OCI-LY1 (cell line): ENCODE measurements at regions not wholly inside any gene's neighbourhood (a gene's known extent, or its start where the extent isn't known, plus 50 kb on each side); places are given as distances from the start of the nearest gene placed in this dataset.

ENCODE experiments used
- H2AFZ ChIP-seq: fragments of 200-600 bp; sonication (generic), shearing (Covaris generic); 2 replicates; pipeline ENCODE4 v1.6.0; 2014; ENCODE audit warnings: antibody characterized with exemption, mild to moderate bottlenecking, low read length
- H3F3A ChIP-seq: fragments of 200-600 bp; sonication (generic), shearing (Covaris generic); 2 replicates; pipeline ENCODE4 v1.6.0; 2014; ENCODE audit warnings: mild to moderate bottlenecking, antibody characterized with exemption, low read length, moderate library complexity; ENCODE audit not compliant: insufficient read depth
- H3K27ac ChIP-seq: fragments of 200-600 bp; sonication (generic); 2 replicates; pipeline ENCODE4 v1.5.1; 2014; ENCODE audit warnings: low read length, mixed run types, mild to moderate bottlenecking, low read depth; ENCODE audit not compliant: poor library complexity, severe bottlenecking
- H3K27me3 ChIP-seq: fragments of 200-600 bp; sonication (generic); 2 replicates; pipeline ENCODE4 v1.6.0; 2014; ENCODE audit warnings: antibody characterized with exemption, mild to moderate bottlenecking, low read length, moderate library complexity; ENCODE audit not compliant: insufficient read depth
- H3K36me3 ChIP-seq: fragments of 200-600 bp; sonication (generic); 2 replicates; pipeline ENCODE4 v1.6.1; 2014; ENCODE audit warnings: mild to moderate bottlenecking, antibody characterized with exemption, low read length, moderate library complexity, mixed read lengths; ENCODE audit not compliant: insufficient read depth
- H3K4me1 ChIP-seq: fragments of 200-600 bp; sonication (generic); 2 replicates; pipeline ENCODE4 v1.5.1; 2014; ENCODE audit warnings: mild to moderate bottlenecking, low read length, moderate library complexity; ENCODE audit not compliant: insufficient read depth, severe bottlenecking
- H3K4me2 ChIP-seq: fragments of 200-600 bp; sonication (generic), shearing (Covaris generic); 2 replicates; pipeline ENCODE4 v1.6.1; 2014; ENCODE audit warnings: low read length
- H3K4me3 ChIP-seq: fragments of 200-600 bp; sonication (generic); 2 replicates; pipeline ENCODE4 v1.5.1; 2014; ENCODE audit warnings: low read length, low read depth, mild to moderate bottlenecking, mixed read lengths; ENCODE audit not compliant: poor library complexity, severe bottlenecking
- H3K79me2 ChIP-seq: fragments of 200-600 bp; shearing (Covaris generic); 2 replicates; pipeline ENCODE4 v1.6.1; 2016; ENCODE audit warnings: mixed run types, low read length, mixed read lengths; ENCODE audit not compliant: insufficient read depth
- H3K9ac ChIP-seq: fragments of 200-600 bp; sonication (generic), shearing (Covaris generic); 2 replicates; pipeline ENCODE4 v1.6.1; 2014; ENCODE audit warnings: mild to moderate bottlenecking, low read length, mixed read lengths
- H3K9me2 ChIP-seq: fragments of 200-600 bp; sonication (generic), shearing (Covaris generic); 2 replicates; pipeline ENCODE4 v1.6.1; 2014; ENCODE audit warnings: low read depth, mild to moderate bottlenecking, low read length, mixed read lengths
- H3K9me3 ChIP-seq: fragments of 200-600 bp; shearing (Covaris generic); 2 replicates; pipeline ENCODE4 v1.6.1; 2014; ENCODE audit warnings: low read length, mixed read lengths
- H4K20me1 ChIP-seq: fragments of 200-600 bp; sonication (generic), shearing (Covaris generic); 2 replicates; pipeline ENCODE4 v1.6.0; 2016; ENCODE audit warnings: mild to moderate bottlenecking, low read length; ENCODE audit not compliant: insufficient read depth
- CTCF ChIP-seq: fragments of 200-600 bp; sonication (generic), shearing (Covaris generic); IDR thresholded peaks from 2 replicates; pipeline ENCODE4 v1.5.1; 2017; ENCODE audit warnings: mild to moderate bottlenecking, antibody characterized with exemption, low read length, moderate library complexity, mixed read lengths
- EZH2 ChIP-seq: fragments of 200-600 bp; sonication (generic), shearing (Covaris generic); IDR thresholded peaks from 2 replicates; pipeline ENCODE4 v1.8.0; 2017; ENCODE audit warnings: borderline replicate concordance, mixed run types, mild to moderate bottlenecking, antibody characterized with exemption, low read length, moderate library complexity, mixed read lengths

GRCh38 chr14:44383636-44384035 lies 123.4 kb downstream of the FSCB start:
- H3F3A ChIP-seq, result no peaks in the 10 kb centered on the region
- H3K36me3 ChIP-seq, result no peaks in the 10 kb centered on the region
- no peaks in the 10 kb centered on the region for H3K79me2 ChIP-seq
- H3K9ac ChIP-seq, result no peak overlapping the region
- H3K4me2 ChIP-seq, result no peak overlapping the region
- H3K9me2 ChIP-seq, result no peaks in the 10 kb centered on the region
- H3K4me3 ChIP-seq, result no peak overlapping the region
- TF ChIP-seq EZH2 (no peak), CTCF (no peak)
- H3K4me1 ChIP-seq, result no peaks in the 10 kb centered on the region
- no peaks in the 10 kb centered on the region for H3K27me3 ChIP-seq
- no peaks in the 10 kb centered on the region for H3K9me3 ChIP-seq
- no peak overlapping the region for H2AFZ ChIP-seq
- no peaks in the 10 kb centered on the region for H4K20me1 ChIP-seq
- H3K27ac ChIP-seq, result no peak overlapping the region

GRCh38 chr14:44379292-44379977 lies 127.6 kb downstream of the FSCB start:
- Histone ChIP-seq H2AFZ (no peak overlapping the region), H3K4me3 (no peak overlapping the region), H3F3A (no peaks in the 10 kb centered on the region), H3K79me2 (no peaks in the 10 kb centered on the region), H3K9me2 (no peaks in the 10 kb centered on the region), H3K36me3 (no peaks in the 10 kb centered on the region), H3K27ac (no peak overlapping the region), H3K9me3 (no peaks in the 10 kb centered on the region), H3K27me3 (no peaks in the 10 kb centered on the region), H3K9ac (no peak overlapping the region), H4K20me1 (no peaks in the 10 kb centered on the region), H3K4me2 (no peak overlapping the region), H3K4me1 (no peaks in the 10 kb centered on the region)
- TF ChIP-seq CTCF (no peak), EZH2 (no peak)

- no peaks in the 10 kb centered on the region for H3F3A ChIP-seq
- no peak overlapping the region for H3K27ac ChIP-seq
- no peaks in the 10 kb centered on the region for H3K79me2 ChIP-seq
- H3K4me3 ChIP-seq, result no peak overlapping the region
- H3K9me2 ChIP-seq, result no peaks in the 10 kb centered on the region
- no peak overlapping the region for H3K4me2 ChIP-seq
- no peaks in the 10 kb centered on the region for H4K20me1 ChIP-seq
- H3K9ac ChIP-seq, result no peak overlapping the region
- H3K9me3 ChIP-seq, result no peaks in the 10 kb centered on the region
- TF ChIP-seq EZH2 (no peak), CTCF (no peak)
- H2AFZ ChIP-seq, result no peak overlapping the region
- H3K27me3 ChIP-seq, result no peaks in the 10 kb centered on the region
- no peaks in the 10 kb centered on the region for H3K36me3 ChIP-seq
- H3K4me1 ChIP-seq, result no peaks in the 10 kb centered on the region
These were observed 132.2 kb downstream of the FSCB start for GRCh38 chr14:44374906-44375305.
